Right lung (tissue), 2 donors: ENCODE measurements at regions not wholly inside any gene's neighbourhood (a gene's known extent, or its start where the extent isn't known, plus 50 kb on each side); places are given as distances from the start of the nearest gene placed in this dataset.

Experiments used
- DNase-seq, 2 donors: peaks; one replicate each; pipeline ENCODE4 v3.0.0-alpha.2; 2013

- DNase-seq, result peak in 1 of 2 donors; percentile 35
Measured at GRCh38 chr17:34173241-34173640, 81.8 kb upstream of the CCL2 start.

DNA sequence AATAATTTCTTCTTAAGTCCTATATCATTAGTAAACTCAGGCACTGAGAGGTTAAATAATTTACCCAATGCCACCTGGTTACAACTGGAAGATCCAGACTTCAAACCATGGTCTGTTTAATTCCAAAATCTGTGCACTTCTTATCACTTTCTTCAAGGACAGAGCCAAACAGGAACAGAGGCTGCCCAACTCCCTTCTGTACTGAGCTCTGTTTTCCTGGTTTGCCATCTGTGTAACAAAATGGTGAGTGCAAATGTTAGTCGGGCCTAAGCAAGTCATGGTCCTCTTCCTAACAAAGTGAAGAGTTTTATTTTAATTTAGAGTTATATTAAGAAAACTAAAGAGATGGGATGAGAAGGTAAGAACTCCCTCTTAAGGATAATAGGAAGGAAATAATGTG, 80.6 kb upstream of the CCL2 start:
- no peak for DNase-seq

GRCh38 chr17:34176440-34176839, 78.6 kb upstream of the CCL2 start:
- DNase-seq, result no peak

DNA sequence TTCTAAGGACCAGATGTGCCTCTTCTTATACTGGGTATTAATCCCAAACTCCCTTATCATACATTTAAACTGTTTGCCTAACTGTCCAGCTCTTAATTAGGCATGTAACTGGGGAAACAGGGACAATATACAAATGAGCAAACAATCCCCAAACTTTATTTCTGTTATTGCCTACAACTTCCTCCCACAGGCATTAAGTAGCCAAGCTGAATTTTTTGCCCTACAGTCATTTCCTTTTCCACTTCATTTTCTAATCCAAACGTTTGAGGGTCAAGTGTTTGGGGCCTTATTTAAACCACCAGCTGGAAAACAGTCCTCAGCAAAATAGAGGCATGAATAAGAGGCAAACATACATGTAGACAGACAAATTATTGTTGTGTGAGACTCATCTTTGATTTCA, 77.4 kb upstream of the CCL2 start:
- DNase-seq, result peak; percentile 29 to 52

GRCh38 chr17:34178092-34178491, 77.0 kb upstream of the CCL2 start:
- DNase-seq, result no peak

DNA sequence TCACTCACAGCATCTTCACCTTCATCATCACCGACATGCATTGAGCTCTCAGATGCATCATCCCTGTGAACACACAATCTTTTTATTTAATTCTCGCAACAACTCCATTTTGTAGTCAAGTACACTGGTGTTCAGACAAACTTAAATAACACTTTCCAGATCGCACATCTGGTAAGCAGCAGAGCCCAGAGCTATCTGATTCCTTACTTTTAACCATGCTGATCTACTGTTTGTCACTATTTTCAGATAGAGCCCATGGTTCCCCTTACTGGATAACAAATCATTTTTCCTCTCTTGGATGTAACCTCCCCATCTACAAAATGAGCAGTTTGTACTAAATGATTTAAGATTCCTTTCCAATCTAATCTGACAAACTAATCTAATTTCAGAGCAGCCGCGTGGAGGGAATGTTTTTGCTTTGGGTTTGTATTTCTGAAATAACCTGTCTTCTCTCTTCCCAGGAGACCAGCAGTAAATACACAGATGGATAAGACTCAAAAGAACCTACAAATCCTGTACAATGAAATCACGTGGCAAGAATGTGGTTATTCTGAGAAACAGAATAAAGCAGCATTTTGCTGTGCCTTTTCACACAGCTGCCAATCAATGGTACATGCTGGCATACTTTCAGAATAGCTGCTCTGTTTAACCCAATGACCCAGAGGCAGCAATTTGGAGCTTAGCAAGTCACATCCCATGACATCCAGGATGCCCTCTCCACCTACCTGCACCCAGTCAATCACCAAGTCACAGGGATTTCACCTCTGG, 72.9 kb upstream of the CCL2 start:
- no peak for DNase-seq

DNA sequence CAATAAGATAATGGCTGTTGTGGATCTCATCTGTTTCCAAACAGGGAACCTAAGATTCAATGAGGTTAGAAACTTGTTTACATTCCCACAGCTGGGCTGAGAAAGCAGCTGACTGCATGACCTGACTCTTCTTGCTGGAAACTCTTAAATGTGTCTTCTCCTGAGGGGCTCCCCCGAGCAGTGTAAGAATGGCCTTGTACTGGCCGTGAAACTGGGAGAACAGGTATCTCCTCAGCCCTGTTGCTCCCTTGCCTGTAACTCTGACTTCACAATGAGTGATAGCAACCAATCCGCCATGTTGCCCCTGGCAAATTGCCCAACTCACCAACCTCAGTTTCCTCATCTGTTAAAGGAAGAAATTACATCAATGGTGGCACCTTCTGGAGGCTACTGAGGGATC, 59.1 kb upstream of the CCL2 start:
- DNase-seq, result no peak

- DNase-seq, result no peak
Measured at GRCh38 chr17:34198519-34198918, 56.6 kb upstream of the CCL2 start.

DNA sequence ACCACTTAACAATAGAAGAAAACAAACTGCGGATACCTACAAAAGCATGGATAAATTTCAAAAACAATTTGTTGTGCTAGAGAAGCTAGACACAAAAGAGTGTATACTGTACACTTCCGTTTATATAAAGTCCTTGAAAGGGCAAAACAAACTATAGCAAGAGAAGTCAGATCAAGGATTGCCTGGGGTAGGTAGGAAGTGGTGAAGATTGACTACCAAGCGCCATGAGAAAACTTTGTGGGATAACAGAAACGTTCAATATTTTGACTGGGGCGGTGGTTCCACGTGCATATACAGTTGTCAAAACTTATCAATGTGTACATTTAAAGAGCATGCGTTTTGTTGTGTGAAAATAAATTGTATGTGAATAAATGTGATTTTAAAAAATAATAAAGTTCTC, 55.6 kb upstream of the CCL2 start:
- no peak for DNase-seq

GRCh38 chr17:34199932-34200534, 55.1 kb upstream of the CCL2 start:
- peak; percentile 74 to 86 for DNase-seq

- no peak for DNase-seq
Measured at GRCh38 chr17:34201225-34201624, 53.9 kb upstream of the CCL2 start.

- DNase-seq, result no peak
Measured at GRCh38 chr17:34201767-34202166, 53.3 kb upstream of the CCL2 start.

GRCh38 chr17:34203018-34203638, 52.0 kb upstream of the CCL2 start:
- DNase-seq, result no peak

DNA sequence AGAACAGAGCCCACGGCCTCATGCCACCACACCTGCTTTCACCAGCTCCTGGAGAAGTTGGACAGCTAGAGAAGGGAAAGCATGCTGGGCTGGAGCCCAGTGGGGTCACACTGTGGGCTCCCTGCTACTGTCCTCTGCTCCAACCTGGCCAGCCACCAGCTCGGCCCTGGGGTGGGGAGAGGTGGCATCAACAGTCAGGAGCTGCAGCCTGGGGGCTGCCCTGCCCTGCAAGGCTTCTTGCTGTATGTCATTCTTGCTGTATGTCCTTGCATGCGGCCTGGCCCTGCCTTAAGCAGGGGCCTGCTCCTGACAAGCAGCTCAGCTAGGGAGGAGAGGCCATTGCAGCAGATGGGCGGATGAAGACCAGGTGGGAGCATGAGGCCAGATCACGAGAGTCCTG, 50.7 kb upstream of the CCL2 start:
- DNase-seq, result no peak
